Left lung (tissue), 4 donors: ENCODE measurements at regions not wholly inside any gene's neighbourhood (a gene's known extent, or its start where the extent isn't known, plus 50 kb on each side); places are given as distances from the start of the nearest gene placed in this dataset.

Experiments
- ATAC-seq: fragments of 200-7000 bp; cut with Tn5 transposase; one replicate; pipeline ENCODE4 v1.9.1; 2020; ENCODE audit warnings: moderate library complexity
- DNase-seq, 4 donors: peaks; one replicate each; pipeline ENCODE4 v3.0.0-alpha.2; 2013 to 2020
- H3K27ac ChIP-seq, 2 donors: fragments of 200-600 bp; sonication (generic) in 1 of 2; one replicate each; pipeline versions ENCODE4 v1.5.0 to v1.8.0; 2020 to 2021
- H3K27me3 ChIP-seq, 2 donors: fragments of 200-600 bp; sonication (generic) in 1 of 2; one replicate each; pipeline versions ENCODE4 v1.5.0 to v1.8.0; 2020 to 2021
- H3K36me3 ChIP-seq, 2 donors: fragments of 200-600 bp; sonication (generic) in 1 of 2; one replicate each; pipeline versions ENCODE4 v1.5.0 to v1.8.0; 2020 to 2021
- H3K4me1 ChIP-seq, 2 donors: fragments of 200-600 bp; one replicate each; pipeline ENCODE4 v1.8.0; 2021
- H3K4me3 ChIP-seq, 2 donors: fragments of 200-600 bp; sonication (generic) in 1 of 2; one replicate each; pipeline versions ENCODE4 v1.5.0 to v1.8.0; 2020 to 2021; ENCODE audit warnings: mild to moderate bottlenecking in 1 of 2
- H3K9me3 ChIP-seq, 2 donors: fragments of 200-600 bp; sonication (generic) in 1 of 2; one replicate each; pipeline versions ENCODE4 v1.5.0 to v1.8.0; 2020 to 2021
- CTCF ChIP-seq, 2 donors: fragments of 200-600 bp; sonication (generic) in 1 of 2; IDR thresholded peaks; one replicate each; pipeline versions ENCODE4 v1.5.0 to v1.8.0; 2021; ENCODE audit warnings: antibody characterized with exemption in 2 of 2
- intact Hi-C, 2 donors: fragments of 100-400 bp; cut with DNase I; formaldehyde crosslinking; loops; one replicate each; pipeline versions ENCODE4 v1.11.2 to v1.14.2; 2022
- donor health status: DM: no; HTN: yes; CAD: no.
- donor health status: DM: no; HTN: no; CAD: no.

GRCh38 chr11:11149671-11150459 lies 203.2 kb downstream of the CSNK2A3 start:
- H3K36me3 ChIP-seq: no peaks in the 10 kb centered on the region
- intact Hi-C loops: no loop called here
- ATAC-seq: no peak

GRCh38 chr11:11148596-11148995 lies 204.5 kb downstream of the CSNK2A3 start:
- Histone ChIP-seq H3K4me1 (no peaks in the 10 kb centered on the region), H3K9me3 (no peaks in the 10 kb centered on the region), H3K27me3 (no peaks in the 10 kb centered on the region), H3K27ac (no peak overlapping the region), H3K36me3 (no peaks in the 10 kb centered on the region), H3K4me3 (no peak overlapping the region)
- DNase-seq: no peak
- ATAC-seq: no peak
- no peak for TF ChIP-seq CTCF (IDR thresholded peaks at IDR 0.05)
- intact Hi-C loops: no loop called here

More at GRCh38 chr11:11149671-11150459, 203.2 kb downstream of the CSNK2A3 start:
- no peaks in the 10 kb centered on the region for H3K4me1 ChIP-seq
- no peaks in the 10 kb centered on the region for H3K27me3 ChIP-seq
- H3K4me3 ChIP-seq: no peak overlapping the region
- no peak for TF ChIP-seq CTCF (IDR thresholded peaks at IDR 0.05)
- no peak overlapping the region for H3K27ac ChIP-seq
- no peak for DNase-seq
- no peaks in the 10 kb centered on the region for H3K9me3 ChIP-seq

GRCh38 chr11:11148104-11148509 lies 204.9 kb downstream of the CSNK2A3 start:
- ATAC-seq: peak; percentile 97
- Histone ChIP-seq H3K36me3 (no peaks in the 10 kb centered on the region), H3K27me3 (no peaks in the 10 kb centered on the region), H3K4me1 (no peaks in the 10 kb centered on the region), H3K4me3 (no peak overlapping the region), H3K9me3 (no peaks in the 10 kb centered on the region), H3K27ac (no peak overlapping the region)
- intact Hi-C loops: no loop called here
- no peak for TF ChIP-seq CTCF (IDR thresholded peaks at IDR 0.05)
- DNase-seq: peak; percentile 34 to 72 (median 48)

- TF ChIP-seq CTCF (IDR thresholded peaks at IDR 0.05): no peak
- intact Hi-C loops: no loop called here
- H3K4me1 ChIP-seq: no peaks in the 10 kb centered on the region
Observed at GRCh38 chr11:11146830-11147229, 206.2 kb downstream of the CSNK2A3 start.

GRCh38 chr11:11143849-11144248 lies 209.2 kb downstream of the CSNK2A3 start:
- ATAC-seq (no peak), DNase-seq (no peak)
- Histone ChIP-seq H3K27me3 (no peaks in the 10 kb centered on the region), H3K4me1 (peaks cover 0 to 5% of the 10 kb centered on the region in 2 donors), H3K36me3 (no peaks in the 10 kb centered on the region), H3K9me3 (no peaks in the 10 kb centered on the region), H3K27ac (no peak overlapping the region), H3K4me3 (no peak overlapping the region)
- TF ChIP-seq CTCF (IDR thresholded peaks at IDR 0.05): no peak
- intact Hi-C loops: no loop called here

More at GRCh38 chr11:11146830-11147229, 206.2 kb downstream of the CSNK2A3 start:
- Histone ChIP-seq H3K36me3 (no peaks in the 10 kb centered on the region), H3K27me3 (no peaks in the 10 kb centered on the region), H3K4me3 (no peak overlapping the region), H3K9me3 (no peaks in the 10 kb centered on the region), H3K27ac (no peak overlapping the region)
- ATAC-seq: no peak
- DNase-seq: no peak
